Left lobe of liver (tissue), 2 donors: ENCODE measurements at regions not wholly inside any gene's neighbourhood (a gene's known extent, or its start where the extent isn't known, plus 50 kb on each side); places are given as distances from the start of the nearest gene placed in this dataset.

Experiments used
- ATAC-seq: fragments of 200-7000 bp; cut with Tn5 transposase; one replicate; pipeline ENCODE4 v1.9.1; 2020; ENCODE audit warnings: mild to moderate bottlenecking, moderate library complexity
- DNase-seq: peaks from one replicate; pipeline ENCODE4 v3.0.0-alpha.2; 2020; ENCODE audit warnings: low spot score
- donor health status: DM: no; HTN: no; CAD: no; lungs with moderate emphysema.
- donor health status: DM: no; HTN: yes; CAD: no.

- peak; percentile 60 for DNase-seq
- ATAC-seq = peak; percentile 73
Measured at GRCh38 chr15:70433586-70434324, 329.6 kb downstream of the UACA start.

DNA sequence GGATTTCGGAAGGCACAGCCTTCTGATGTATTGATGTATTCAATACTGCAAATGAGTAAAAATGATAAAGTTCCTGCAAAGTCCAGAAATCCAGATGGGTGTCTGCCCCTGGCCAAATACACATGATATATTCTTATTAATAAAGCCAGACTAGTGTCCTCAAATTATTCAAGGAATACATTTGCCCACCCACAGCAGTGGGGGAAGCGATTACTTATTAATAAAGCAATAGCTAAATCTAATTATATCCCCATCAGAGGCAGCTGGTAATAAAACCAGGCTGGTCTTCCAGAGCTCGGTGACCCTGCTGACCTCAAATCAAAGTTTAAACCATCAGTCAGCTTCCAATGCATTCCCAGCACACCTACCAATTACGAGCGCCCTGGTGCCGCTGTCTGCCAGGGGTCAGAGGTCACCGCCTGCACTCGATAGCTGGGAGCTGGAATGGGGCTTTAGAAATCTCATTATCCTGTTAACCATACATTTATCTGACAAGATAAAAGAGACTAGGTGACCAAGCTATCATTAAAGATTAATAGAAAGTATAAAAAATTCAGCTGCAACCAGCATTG, 330.3 kb downstream of the UACA start:
- ATAC-seq (peak; percentile 86), DNase-seq (peak; percentile 86)

DNA sequence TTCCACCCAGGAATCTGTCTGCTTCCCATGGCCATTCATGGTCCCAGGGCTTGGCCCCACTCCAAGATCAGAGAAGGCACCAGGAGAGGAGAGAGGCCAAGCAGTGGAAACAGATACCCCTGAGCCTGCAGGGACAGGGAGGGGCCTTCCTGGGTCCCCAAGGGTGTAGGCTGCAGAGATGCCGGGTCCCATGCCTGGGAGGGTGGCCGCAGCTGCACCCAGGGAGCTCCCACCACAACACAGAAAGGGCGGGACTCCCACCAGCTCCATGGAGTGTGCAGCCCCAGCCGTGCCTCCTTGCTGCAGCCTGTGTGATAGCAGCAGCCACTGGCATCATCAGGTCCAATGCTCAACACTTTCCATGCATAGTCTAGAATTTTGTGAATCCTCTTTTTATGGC, 331.5 kb downstream of the UACA start:
- ATAC-seq (no peak), DNase-seq (no peak)

DNA sequence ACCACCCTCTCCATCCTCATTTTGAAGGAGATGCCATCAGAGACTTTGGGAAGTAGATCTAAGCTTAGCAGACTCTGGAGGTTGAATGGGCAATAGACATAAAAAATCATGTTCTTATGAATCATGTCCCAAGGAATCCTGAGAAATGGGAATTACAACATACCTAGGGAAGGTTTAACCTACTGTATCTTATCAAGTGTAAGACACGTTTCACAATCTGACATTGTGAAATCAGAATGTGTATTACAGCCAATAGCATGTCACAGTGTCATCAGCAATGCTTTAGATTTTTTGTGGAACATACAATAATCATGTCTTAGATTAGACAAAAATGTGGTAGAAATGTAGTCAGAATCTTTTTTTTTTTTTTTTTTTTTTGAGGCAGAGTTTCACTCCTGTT, 332.4 kb upstream of the TLE3 start:
- no peak for DNase-seq
- ATAC-seq = no peak

GRCh38 chr15:70429056-70429722, 331.5 kb upstream of the TLE3 start:
- DNase-seq = no peak
- no peak for ATAC-seq

DNA sequence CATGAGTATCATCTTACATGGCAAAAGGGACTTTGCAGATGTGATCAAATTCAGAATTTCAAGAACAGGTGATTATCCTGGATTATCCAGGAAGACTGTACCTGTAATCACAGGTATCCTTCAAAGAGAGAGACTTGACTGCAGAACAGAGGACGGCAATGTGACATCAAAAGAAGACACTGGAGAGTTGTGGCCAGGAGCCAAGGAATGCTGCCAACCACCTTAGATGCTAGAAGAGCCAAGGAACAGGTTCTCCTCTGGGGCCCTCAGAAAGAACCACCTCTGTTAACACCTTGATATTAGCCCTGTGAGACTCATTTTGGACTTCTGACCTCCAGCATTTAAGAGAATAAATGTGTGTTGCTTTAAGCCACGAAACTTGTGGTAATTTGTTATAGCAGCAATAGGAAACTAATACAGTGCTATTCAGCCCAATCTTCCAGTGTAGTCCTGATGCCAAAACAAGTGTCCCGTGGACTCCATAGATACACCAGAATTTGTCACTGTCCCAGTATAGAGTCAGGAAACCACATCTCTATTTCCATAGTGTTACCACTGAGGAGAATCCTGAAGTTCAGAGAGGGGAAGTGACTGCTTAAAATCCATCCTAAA, 330.6 kb upstream of the TLE3 start:
- ATAC-seq (no peak), DNase-seq (no peak)

GRCh38 chr15:70427167-70428120, 329.7 kb upstream of the TLE3 start:
- ATAC-seq (peak; percentile 77), DNase-seq (no peak)

- DNase-seq (no peak), ATAC-seq (no peak)
Measured at GRCh38 chr15:70426096-70426821, 328.5 kb upstream of the TLE3 start.

DNA sequence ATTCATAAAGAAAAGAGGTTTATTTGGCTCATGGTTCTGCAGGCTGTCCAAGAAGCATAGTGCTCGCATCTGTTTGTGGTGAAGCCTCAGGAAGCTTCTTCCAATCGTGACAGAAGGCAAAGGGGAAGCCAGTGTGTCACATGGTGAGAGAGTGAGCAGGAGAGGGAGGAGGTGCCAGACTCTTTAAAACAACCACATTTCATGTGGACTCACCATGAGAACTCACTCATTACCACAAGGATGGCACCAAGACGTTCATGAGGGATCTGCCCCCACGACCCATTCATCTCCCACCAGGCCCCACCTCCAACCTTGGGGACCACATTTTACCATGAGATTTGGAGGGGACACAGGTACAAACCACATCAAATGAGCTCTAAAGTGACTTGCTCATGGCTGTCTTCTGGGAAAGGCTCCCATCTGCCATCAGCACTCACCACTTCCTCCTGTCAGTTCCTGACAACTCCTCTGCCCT, 327.3 kb upstream of the TLE3 start:
- DNase-seq (no peak), ATAC-seq (no peak)

DNA sequence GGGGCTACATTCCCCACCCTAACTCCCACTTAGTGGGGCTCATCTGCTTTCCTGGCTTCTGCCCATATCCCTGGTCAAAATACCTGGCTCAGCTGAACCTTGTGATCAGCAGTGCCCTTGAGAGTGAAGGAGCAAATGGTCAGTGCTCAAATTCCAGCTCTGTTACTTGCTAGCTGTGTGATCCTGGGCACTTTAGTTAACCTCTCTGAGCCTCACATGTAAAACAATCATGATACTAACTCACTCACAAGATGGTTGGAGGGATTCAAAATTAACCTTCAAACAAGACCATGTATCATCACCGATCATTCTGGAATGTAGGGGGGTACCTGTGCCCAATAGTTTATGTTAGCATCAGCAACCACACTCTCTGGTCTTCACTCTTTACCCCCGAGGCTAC, 325.6 kb upstream of the TLE3 start:
- ATAC-seq = no peak
- no peak for DNase-seq

DNA sequence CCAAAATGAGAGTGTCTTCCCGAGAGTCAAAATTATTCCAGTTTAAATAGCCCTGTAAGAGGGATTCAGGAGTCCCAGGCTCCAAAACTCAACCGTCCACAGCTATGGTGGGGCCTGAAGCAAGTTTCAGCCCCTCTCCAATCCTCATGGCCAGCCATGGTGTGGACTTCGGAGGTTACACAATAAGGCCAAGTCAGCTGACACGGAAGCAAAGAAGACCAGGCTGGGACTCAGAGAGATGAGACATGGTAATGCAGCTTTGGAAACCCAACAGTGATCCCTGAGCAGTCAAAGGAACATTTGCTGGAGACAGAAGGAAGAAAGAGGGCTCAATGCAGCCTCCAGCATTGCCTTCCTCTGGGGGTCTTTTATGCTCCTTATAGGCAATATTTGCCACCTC, 324.6 kb upstream of the TLE3 start:
- DNase-seq (no peak), ATAC-seq (peak; percentile 36)

DNA sequence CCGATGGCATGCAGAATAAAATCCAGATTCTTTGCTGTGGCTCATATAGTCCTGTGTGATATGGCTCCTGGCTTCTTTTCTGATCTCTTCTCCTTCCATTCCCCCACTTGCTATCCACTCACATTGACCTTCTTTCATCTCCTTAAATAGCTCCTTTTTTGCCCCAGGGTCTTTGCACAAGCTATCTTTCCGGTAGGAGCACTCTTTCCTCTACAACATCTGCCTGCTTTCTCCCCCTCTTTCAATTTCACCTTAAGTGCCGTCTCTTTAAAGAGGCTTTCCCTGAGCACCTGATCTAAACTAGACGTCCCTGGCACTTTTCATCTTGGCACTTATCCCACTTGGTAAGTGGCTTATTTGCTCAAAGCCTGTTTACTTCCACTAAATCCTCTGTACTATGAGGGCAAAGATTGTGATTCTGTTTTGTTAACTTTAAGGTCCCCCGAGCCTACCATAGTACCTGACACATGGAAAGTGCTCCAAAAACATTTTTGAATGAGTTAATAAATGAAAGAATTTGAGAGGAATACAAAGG, 323.3 kb upstream of the TLE3 start:
- ATAC-seq (peak; percentile 84), DNase-seq (peak; percentile 67)

DNA sequence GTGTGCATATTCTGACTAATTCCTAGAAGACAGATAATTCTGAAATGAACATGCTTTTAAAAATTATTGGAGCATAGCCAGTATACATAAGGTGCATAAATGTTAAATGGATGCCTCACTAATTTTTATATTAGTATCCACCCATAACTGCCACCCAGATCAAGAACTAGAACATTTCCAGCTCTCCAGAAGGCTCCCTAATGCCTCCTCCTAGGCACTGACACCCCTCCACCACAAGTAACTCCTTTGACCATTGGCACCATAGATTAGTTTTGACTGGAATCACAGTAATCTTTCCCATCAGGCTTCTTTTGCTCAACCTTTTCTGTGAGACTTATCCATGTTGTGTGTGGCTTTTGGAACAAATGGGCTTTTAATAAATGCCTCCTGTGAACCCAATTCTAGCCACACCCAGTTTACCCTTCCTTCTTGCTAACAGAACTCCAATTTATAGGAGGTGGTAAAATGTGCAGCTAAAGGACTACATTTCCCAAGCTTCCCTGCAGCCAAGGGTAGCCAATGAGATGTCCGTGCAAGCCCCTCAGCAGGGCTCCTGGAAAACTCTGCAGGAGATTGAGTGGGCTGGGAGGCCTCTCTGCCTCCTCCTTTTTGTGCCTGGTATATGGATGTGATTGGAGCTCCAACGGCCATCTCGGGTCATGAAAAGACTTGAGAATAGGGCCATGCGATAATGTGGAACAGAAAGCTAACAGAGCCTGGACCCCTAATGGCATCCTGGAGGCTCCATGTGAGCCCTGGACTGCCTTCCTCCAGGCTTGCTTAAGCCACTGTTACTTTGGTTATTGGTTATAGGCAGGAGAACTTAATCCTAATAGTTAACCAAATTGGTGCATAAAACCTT, 322.6 kb upstream of the TLE3 start:
- DNase-seq = no peak
- ATAC-seq = peak; percentile 6

- DNase-seq (no peak), ATAC-seq (no peak)
Measured at GRCh38 chr15:70418943-70419342, 321.2 kb upstream of the TLE3 start.

DNA sequence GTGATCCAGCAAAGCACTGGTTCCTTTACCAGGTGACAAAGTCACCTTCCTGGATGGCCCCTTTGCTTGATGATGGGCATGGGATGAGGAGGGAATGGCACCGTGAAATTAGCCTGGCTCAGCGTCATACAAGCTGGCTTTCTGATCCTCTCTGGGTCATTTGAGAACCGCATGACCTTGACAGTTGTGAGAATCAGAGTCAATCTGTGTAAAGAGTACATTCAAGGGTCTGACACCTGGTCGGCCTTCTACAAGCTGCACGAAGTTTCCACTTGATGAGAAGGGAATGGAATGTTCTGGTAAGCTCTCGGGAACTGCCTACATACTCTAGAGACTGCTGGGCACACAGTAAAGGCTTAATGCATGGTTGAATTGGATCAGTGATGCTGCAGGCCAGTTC, 319.8 kb upstream of the TLE3 start:
- DNase-seq = no peak
- ATAC-seq = no peak

- no peak for ATAC-seq
- DNase-seq = no peak
Measured at GRCh38 chr15:70416829-70417228, 319.1 kb upstream of the TLE3 start.

- DNase-seq (no peak), ATAC-seq (no peak)
Measured at GRCh38 chr15:70415398-70415797, 317.7 kb upstream of the TLE3 start.

DNA sequence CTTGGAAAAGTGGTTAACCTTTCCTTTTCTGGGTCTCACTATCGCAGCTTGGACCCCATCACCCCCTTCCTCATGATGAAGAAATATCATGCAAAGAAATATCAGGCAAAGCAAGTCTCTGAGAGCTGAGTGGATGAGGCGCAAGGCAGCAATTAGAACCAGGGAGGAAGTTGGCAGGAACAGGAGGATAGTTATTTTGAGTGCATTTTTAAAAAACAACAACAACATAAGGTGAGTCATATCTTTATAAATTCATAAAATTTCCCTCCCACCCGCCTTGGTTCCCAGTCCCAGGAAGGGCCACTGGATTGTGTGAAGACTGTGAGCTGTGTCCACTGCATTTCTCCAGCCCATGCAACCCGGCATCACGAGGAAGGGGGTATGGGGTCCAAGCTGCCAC, 316.9 kb upstream of the TLE3 start:
- DNase-seq (no peak), ATAC-seq (no peak)

DNA sequence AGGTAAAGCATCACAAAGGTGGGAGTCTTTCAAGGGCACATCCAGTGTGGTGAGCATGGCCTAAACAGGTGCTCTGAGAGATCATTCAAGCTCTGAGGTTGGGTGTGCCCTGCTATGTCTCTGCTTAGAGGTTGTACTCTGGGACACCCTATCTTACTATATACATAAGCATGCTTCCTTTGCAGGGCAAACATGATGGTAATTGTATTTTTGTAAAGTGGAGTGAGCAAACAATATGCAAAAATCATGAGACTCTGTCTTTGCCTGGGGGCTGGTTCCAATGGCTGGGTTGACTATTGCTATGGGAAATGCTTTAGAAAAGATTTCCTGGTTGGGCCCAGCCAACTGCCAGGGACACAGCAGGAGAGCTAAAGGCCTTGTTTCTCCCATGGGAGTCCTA, 315.1 kb upstream of the TLE3 start:
- DNase-seq (no peak), ATAC-seq (no peak)
